ENCODE measurements at regions not wholly inside any gene's neighbourhood (a gene's known extent, or its start where the extent isn't known, plus 50 kb on each side); places are given as distances from the start of the nearest gene placed in this dataset.

GRCh38 chr1:189349607-189350006 is 1128.1 kb downstream of the BRINP3 start:
- TF ChIP-seq RAD21 (IDR thresholded peaks at IDR 0.05; ENCODE audit: low read depth) (no peak), YY1 (IDR thresholded peaks at IDR 0.05; ENCODE audit: low read depth) (no peak), TEAD4 (IDR thresholded peaks at IDR 0.05) (no peak), USF1 (IDR thresholded peaks at IDR 0.05) (no peak), EGR1 (IDR thresholded peaks at IDR 0.05) (no peak)

DNA sequence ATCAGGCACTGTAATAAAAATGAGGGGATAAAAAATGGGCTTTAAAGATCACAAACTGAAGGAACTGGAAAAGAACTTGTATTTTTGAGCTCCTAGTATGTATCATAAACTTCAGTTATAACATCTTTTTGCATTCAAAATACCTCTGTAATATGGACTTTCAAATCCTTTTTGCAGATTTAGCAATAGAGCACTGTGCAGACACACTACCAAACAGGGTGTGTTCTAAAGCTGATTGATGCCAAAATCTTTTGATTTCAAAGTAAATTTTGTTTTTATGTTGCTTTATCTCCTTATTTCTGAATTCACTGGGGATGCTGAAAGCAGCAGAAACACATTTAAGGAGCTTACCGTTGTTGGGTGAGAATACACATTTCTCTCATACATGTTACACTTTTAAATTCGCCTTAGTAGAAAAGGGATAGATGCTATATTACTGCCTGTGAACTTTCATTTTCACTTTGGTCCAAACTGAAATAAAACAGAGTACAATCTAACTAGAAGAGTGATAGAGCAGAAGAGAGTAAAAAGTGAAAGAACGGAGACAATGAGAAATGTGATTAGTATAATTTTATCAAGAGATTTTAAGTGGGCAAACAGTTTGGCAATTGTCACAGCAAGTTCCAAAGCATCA is 1126.6 kb downstream of the BRINP3 start:
- no peak for TF ChIP-seq MAX (IDR thresholded peaks at IDR 0.05)
- no peak for TF ChIP-seq NFIC (IDR thresholded peaks at IDR 0.05)
- no peak for TF ChIP-seq EGR1 (IDR thresholded peaks at IDR 0.05)
- TF ChIP-seq ZBTB7A (IDR thresholded peaks at IDR 0.05; ENCODE audit: low read depth) = no peak
- no peak for TF ChIP-seq YY1 (IDR thresholded peaks at IDR 0.05; ENCODE audit: low read depth)
- no peak for TF ChIP-seq USF1 (IDR thresholded peaks at IDR 0.05)
- no peak for TF ChIP-seq CEBPB (IDR thresholded peaks at IDR 0.05)
- TF ChIP-seq RAD21 (IDR thresholded peaks at IDR 0.05; ENCODE audit: low read depth) = no peak
- no peak for TF ChIP-seq CREB1 (IDR thresholded peaks at IDR 0.05; ENCODE audit: low read depth)
- TF ChIP-seq EP300 (IDR thresholded peaks at IDR 0.05; ENCODE audit: borderline replicate concordance) = no peak
- TF ChIP-seq, protein P1, sequence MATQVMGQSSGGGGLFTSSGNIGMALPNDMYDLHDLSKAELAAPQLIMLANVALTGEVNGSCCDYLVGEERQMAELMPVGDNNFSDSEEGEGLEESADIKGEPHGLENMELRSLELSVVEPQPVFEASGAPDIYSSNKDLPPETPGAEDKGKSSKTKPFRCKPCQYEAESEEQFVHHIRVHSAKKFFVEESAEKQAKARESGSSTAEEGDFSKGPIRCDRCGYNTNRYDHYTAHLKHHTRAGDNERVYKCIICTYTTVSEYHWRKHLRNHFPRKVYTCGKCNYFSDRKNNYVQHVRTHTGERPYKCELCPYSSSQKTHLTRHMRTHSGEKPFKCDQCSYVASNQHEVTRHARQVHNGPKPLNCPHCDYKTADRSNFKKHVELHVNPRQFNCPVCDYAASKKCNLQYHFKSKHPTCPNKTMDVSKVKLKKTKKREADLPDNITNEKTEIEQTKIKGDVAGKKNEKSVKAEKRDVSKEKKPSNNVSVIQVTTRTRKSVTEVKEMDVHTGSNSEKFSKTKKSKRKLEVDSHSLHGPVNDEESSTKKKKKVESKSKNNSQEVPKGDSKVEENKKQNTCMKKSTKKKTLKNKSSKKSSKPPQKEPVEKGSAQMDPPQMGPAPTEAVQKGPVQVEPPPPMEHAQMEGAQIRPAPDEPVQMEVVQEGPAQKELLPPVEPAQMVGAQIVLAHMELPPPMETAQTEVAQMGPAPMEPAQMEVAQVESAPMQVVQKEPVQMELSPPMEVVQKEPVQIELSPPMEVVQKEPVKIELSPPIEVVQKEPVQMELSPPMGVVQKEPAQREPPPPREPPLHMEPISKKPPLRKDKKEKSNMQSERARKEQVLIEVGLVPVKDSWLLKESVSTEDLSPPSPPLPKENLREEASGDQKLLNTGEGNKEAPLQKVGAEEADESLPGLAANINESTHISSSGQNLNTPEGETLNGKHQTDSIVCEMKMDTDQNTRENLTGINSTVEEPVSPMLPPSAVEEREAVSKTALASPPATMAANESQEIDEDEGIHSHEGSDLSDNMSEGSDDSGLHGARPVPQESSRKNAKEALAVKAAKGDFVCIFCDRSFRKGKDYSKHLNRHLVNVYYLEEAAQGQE (IDR thresholded peaks at IDR 0.05; ENCODE audit: low read depth) = no peak
- no peak for TF ChIP-seq TCF12 (IDR thresholded peaks at IDR 0.05; ENCODE audit: low read depth)
- TF ChIP-seq FOXM1 (IDR thresholded peaks at IDR 0.05; ENCODE audit: borderline replicate concordance, low read depth) = no peak
- no peak for TF ChIP-seq TEAD4 (IDR thresholded peaks at IDR 0.05)
- no peak for TF ChIP-seq TAF1 (IDR thresholded peaks at IDR 0.05; ENCODE audit: low read depth)

- TF ChIP-seq TEAD4 (IDR thresholded peaks at IDR 0.05) (no peak), CEBPB (IDR thresholded peaks at IDR 0.05) (no peak), RAD21 (IDR thresholded peaks at IDR 0.05; ENCODE audit: low read depth) (no peak)
These were observed 1125.7 kb downstream of the BRINP3 start for GRCh38 chr1:189351960-189352359.

DNA sequence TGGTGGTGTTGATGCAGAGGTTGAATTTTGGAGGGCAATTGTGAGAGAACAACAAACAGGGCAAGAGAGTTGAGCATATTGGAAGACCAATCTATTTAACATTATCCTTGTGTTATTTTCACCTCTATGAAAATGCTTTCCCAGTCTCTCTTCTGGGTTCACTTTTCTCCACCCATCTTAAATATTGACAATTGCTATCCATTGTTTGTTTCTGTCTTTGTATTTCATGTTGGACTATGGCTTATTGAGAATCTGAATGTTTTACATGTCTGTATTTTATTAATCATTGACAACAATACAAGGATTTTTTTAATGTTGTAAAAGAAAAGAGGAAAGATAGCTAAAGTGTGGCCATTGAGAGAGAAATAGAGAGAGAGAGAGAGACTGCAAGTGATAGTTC is 1121.5 kb downstream of the BRINP3 start:
- TF ChIP-seq USF1 (IDR thresholded peaks at IDR 0.05) (no peak), EP300 (IDR thresholded peaks at IDR 0.05; ENCODE audit: borderline replicate concordance) (no peak), RAD21 (IDR thresholded peaks at IDR 0.05; ENCODE audit: low read depth) (no peak), NFIC (IDR thresholded peaks at IDR 0.05) (no peak), TCF12 (IDR thresholded peaks at IDR 0.05; ENCODE audit: low read depth) (no peak), TEAD4 (IDR thresholded peaks at IDR 0.05) (no peak), TAF1 (IDR thresholded peaks at IDR 0.05; ENCODE audit: low read depth) (no peak), FOXM1 (IDR thresholded peaks at IDR 0.05; ENCODE audit: borderline replicate concordance, low read depth) (no peak), EGR1 (IDR thresholded peaks at IDR 0.05) (no peak), CEBPB (IDR thresholded peaks at IDR 0.05) (no peak)
- TF ChIP-seq, protein P1 (IDR thresholded peaks at IDR 0.05; ENCODE audit: low read depth) = no peak

DNA sequence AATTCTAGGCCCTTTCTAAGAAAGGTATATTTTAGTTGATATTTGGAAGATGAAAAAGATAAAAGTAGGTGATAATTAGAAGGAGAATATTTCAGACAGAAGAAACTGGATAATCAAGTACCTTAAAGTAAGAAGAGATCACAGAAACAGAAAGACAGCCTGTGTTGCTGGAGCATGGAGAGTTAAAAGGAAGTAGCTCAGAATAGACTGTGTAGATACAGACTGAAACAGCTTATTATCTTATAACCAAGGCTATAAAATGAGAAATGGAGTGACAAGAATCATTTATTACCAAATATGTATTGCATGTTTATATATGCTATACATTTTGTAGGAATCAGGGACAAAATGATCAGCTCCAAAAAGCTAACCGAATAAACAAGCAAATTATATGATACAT is 1120.3 kb downstream of the BRINP3 start:
- TF ChIP-seq EP300 (IDR thresholded peaks at IDR 0.05; ENCODE audit: borderline replicate concordance) (no peak), RAD21 (IDR thresholded peaks at IDR 0.05; ENCODE audit: low read depth) (no peak), FOXM1 (IDR thresholded peaks at IDR 0.05; ENCODE audit: borderline replicate concordance, low read depth) (no peak)

DNA sequence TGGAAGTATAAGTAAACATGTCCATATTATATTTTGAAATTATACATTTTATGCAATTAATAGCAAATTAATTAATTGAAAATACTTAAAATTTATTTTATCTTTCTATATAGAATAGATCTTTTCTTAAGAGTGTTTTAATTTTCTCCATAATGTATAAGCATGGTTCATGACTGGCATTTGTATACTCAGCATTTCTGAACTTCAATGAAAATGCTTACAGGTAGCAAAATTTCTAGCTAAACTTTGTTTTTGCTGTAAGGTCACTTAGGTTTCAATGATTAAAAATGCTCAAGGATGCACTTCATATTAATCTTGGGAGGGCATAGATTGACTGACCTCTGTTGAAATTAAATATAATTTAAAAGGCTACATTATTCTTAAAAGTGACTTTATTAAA is 1108.1 kb downstream of the BRINP3 start:
- TF ChIP-seq FOXM1 (IDR thresholded peaks at IDR 0.05; ENCODE audit: borderline replicate concordance, low read depth) (no peak), ZBTB7A (IDR thresholded peaks at IDR 0.05; ENCODE audit: low read depth) (no peak), USF1 (IDR thresholded peaks at IDR 0.05) (no peak), EP300 (IDR thresholded peaks at IDR 0.05; ENCODE audit: borderline replicate concordance) (no peak), TAF1 (IDR thresholded peaks at IDR 0.05; ENCODE audit: low read depth) (no peak), MAX (IDR thresholded peaks at IDR 0.05) (no peak), CREB1 (IDR thresholded peaks at IDR 0.05; ENCODE audit: low read depth) (no peak), YY1 (IDR thresholded peaks at IDR 0.05; ENCODE audit: low read depth) (no peak), EGR1 (IDR thresholded peaks at IDR 0.05) (no peak), NFIC (IDR thresholded peaks at IDR 0.05) (no peak), TEAD4 (IDR thresholded peaks at IDR 0.05) (no peak), RAD21 (IDR thresholded peaks at IDR 0.05; ENCODE audit: low read depth) (no peak), CEBPB (IDR thresholded peaks at IDR 0.05) (no peak), TCF12 (IDR thresholded peaks at IDR 0.05; ENCODE audit: low read depth) (no peak)
- TF ChIP-seq, protein P1 (IDR thresholded peaks at IDR 0.05; ENCODE audit: low read depth) = no peak
